ENCODE measurements at regions not wholly inside any gene's neighbourhood (a gene's known extent, or its start where the extent isn't known, plus 50 kb on each side); places are given as distances from the start of the nearest gene placed in this dataset.

GRCh38 chr6:47426524-47427302 is 50.9 kb upstream of the CD2AP start:
- no peak overlapping the region for H3K27ac ChIP-seq (ENCODE audit: control insufficient read depth, insufficient read depth)
- FAIRE-seq (no peak), DNase-seq (ENCODE audit: low read depth, low spot score) (no peak), ATAC-seq (no peak)
- SMC1A ChIA-PET (ENCODE audit: uncharacterized antibody, unreplicated experiment), result no interaction called here
- no TSS peak for BruUV-seq (replicated peaks)
- no peak overlapping the region for H3K4me2 ChIP-seq (ENCODE audit: control insufficient read depth, insufficient read depth)
- CTCF ChIA-PET, result no interaction called here
- no peaks in the 10 kb centered on the region for H3K36me3 ChIP-seq (ENCODE audit: control insufficient read depth in 2 of 2, insufficient read depth in 2 of 2, low read length in 1 of 2)
- no peak overlapping the region for H3K4me3 ChIP-seq
- H3K27me3 ChIP-seq (replicated peaks in 1 of 2; ENCODE audit: control insufficient read depth in 2 of 2, insufficient read depth in 2 of 2, low read length in 1 of 2), result no peaks in the 10 kb centered on the region
- H3K79me2 ChIP-seq (ENCODE audit: control insufficient read depth, insufficient read depth, low read length), result no peaks in the 10 kb centered on the region
- H3K4me1 ChIP-seq (ENCODE audit: control insufficient read depth, insufficient read depth, low read length), result no peaks in the 10 kb centered on the region
- TF ChIP-seq YY1 (IDR thresholded peaks at IDR 0.05; ENCODE audit: low read depth, low read length), result 0 out of 2 replicates have a peak, but pooled peaks have one; percentile 23
- no peak for TF ChIP-seq MAX (IDR thresholded peaks at IDR 0.05; ENCODE audit: low read depth, low read length)
- H3K9ac ChIP-seq (ENCODE audit: control insufficient read depth, insufficient read depth, low read length), result no peak overlapping the region
- intact Hi-C loops (cut with micrococcal nuclease; ENCODE audit: unreplicated experiment) (no loop called here), in situ Hi-C loops (cut with MboI) (no loop called here)
- peaks cover 8% of the 10 kb centered on the region for H3K9me3 ChIP-seq (replicated peaks; ENCODE audit: control insufficient read depth, insufficient read depth, low read length)
- 66% methylated on average over 2 of the region's 2 CpGs for WGBS (ENCODE audit: insufficient coverage, insufficient replicate concordance, low lambda C conversion rate, missing lambda C conversion rate)
- no peaks in the 10 kb centered on the region for H4K20me1 ChIP-seq (ENCODE audit: control insufficient read depth, insufficient read depth)
- POLR2A ChIA-PET, result interaction anchor here (0.7 kb wide), 1 partner anchor 363 kb away, joined by 4 read pairs; no protein-coding TSS in a partner anchor
- RAD21 ChIA-PET (ENCODE audit: unreplicated experiment), result no interaction called here
- H2AFZ ChIP-seq (ENCODE audit: control insufficient read depth, low read depth, low read length), result no peak overlapping the region

GRCh38 chr6:47427680-47428079 is 49.9 kb upstream of the CD2AP start:
- Histone ChIP-seq H3K4me1 (ENCODE audit: control insufficient read depth, insufficient read depth, low read length) (no peaks in the 10 kb centered on the region), H3K9me3 (replicated peaks; ENCODE audit: control insufficient read depth, insufficient read depth, low read length) (peaks cover 8% of the 10 kb centered on the region), H3K4me2 (ENCODE audit: control insufficient read depth, insufficient read depth) (no peak overlapping the region), H2AFZ (ENCODE audit: control insufficient read depth, low read depth, low read length) (no peak overlapping the region), H3K36me3 (ENCODE audit: control insufficient read depth in 2 of 2, insufficient read depth in 2 of 2, low read length in 1 of 2) (no peaks in the 10 kb centered on the region), H4K20me1 (ENCODE audit: control insufficient read depth, insufficient read depth) (no peaks in the 10 kb centered on the region), H3K79me2 (ENCODE audit: control insufficient read depth, insufficient read depth, low read length) (no peaks in the 10 kb centered on the region), H3K27ac (ENCODE audit: control insufficient read depth, insufficient read depth) (no peak overlapping the region), H3K4me3 (no peak overlapping the region), H3K27me3 (replicated peaks in 1 of 2; ENCODE audit: control insufficient read depth in 2 of 2, insufficient read depth in 2 of 2, low read length in 1 of 2) (no peaks in the 10 kb centered on the region), H3K9ac (ENCODE audit: control insufficient read depth, insufficient read depth, low read length) (no peak overlapping the region)
- ChIA-PET SMC1A (ENCODE audit: uncharacterized antibody, unreplicated experiment) (no interaction called here), POLR2A (no interaction called here), RAD21 (ENCODE audit: unreplicated experiment) (no interaction called here), CTCF (no interaction called here)
- DNase-seq (ENCODE audit: low read depth, low spot score), result no peak
- ATAC-seq, result no peak
- no peak for FAIRE-seq
- in situ Hi-C loops (cut with MboI) (no loop called here), intact Hi-C loops (cut with micrococcal nuclease; ENCODE audit: unreplicated experiment) (no loop called here)
- no TSS peak for BruUV-seq (replicated peaks)
- TF ChIP-seq JUNB (IDR thresholded peaks at IDR 0.05) (no peak), NFYA (IDR thresholded peaks at IDR 0.05; ENCODE audit: borderline replicate concordance, low read depth, low read length) (no peak), USF2 (IDR thresholded peaks at IDR 0.05; ENCODE audit: borderline replicate concordance, low read depth, low read length) (no peak), E4F1 (IDR thresholded peaks at IDR 0.05; ENCODE audit: borderline replicate concordance, partially characterized antibody) (no peak), SIX5 (IDR thresholded peaks at IDR 0.05; ENCODE audit: low read depth, low read length, severe bottlenecking) (no peak), BHLHE40 (IDR thresholded peaks at IDR 0.05; ENCODE audit: borderline replicate concordance in 1 of 2, low read depth in 2 of 2, low read length in 1 of 2) (no peak), ZBTB4 (CRISPR knock-in tag; IDR thresholded peaks at IDR 0.05) (no peak)
